ENCODE measurements at regions not wholly inside any gene's neighbourhood (a gene's known extent, or its start where the extent isn't known, plus 50 kb on each side); places are given as distances from the start of the nearest gene placed in this dataset.

- no peak for TF ChIP-seq ZNF462 (CRISPR knock-in tag; IDR thresholded peaks at IDR 0.05)
- TF ChIP-seq CREB1 (CRISPR knock-in tag; IDR thresholded peaks at IDR 0.05; ENCODE audit: low read depth) = no peak
- TF ChIP-seq EZH2phosphoT487 (IDR thresholded peaks at IDR 0.05; ENCODE audit: unreplicated experiment) = no peak
Observed at GRCh38 chr17:72590882-72591281, 470.1 kb downstream of the SOX9 start (continued).

GRCh38 chr17:72591289-72592241 lies 470.7 kb downstream of the SOX9 start:
- peak overlapping the region; percentile 95 for H3K4me2 ChIP-seq
- no peak overlapping the region for H3K27ac ChIP-seq (ENCODE audit: low read depth)
- H3K4me3 Mint-ChIP-seq = peak overlapping the region; percentile 82
- peaks cover 44% of the 10 kb centered on the region for H3K27me3 ChIP-seq (ENCODE audit: insufficient read depth)
- no peaks in the 10 kb centered on the region for H3K9me2 ChIP-seq (ENCODE audit: insufficient read depth)
- H3K27ac Mint-ChIP-seq = no peak overlapping the region
- TF ChIP-seq JUNB (IDR thresholded peaks at IDR 0.05; ENCODE audit: unreplicated experiment) (no peak), ZNF114 (CRISPR knock-in tag; IDR thresholded peaks at IDR 0.05) (no peak), CREB1 (CRISPR knock-in tag; IDR thresholded peaks at IDR 0.05; ENCODE audit: low read depth) (no peak), STAT1 (IDR thresholded peaks at IDR 0.05; ENCODE audit: unreplicated experiment) (no peak), REST (IDR thresholded peaks at IDR 0.05; ENCODE audit: unreplicated experiment) (no peak), NANOG (IDR thresholded peaks at IDR 0.05; ENCODE audit: borderline replicate concordance) (no peak), POLR2AphosphoS5 (IDR thresholded peaks at IDR 0.05; ENCODE audit: low read depth) (no peak), ETS1 (IDR thresholded peaks at IDR 0.05) (no peak), EZH2phosphoT487 (IDR thresholded peaks at IDR 0.05; ENCODE audit: unreplicated experiment) (no peak), EZH2 (IDR thresholded peaks at IDR 0.05; ENCODE audit: low read depth, unreplicated experiment) (no peak)
- H3K27me3 Mint-ChIP-seq (ENCODE audit: insufficient read depth, low read depth, poor library complexity) = peaks cover 31% of the 10 kb centered on the region
- no peaks in the 10 kb centered on the region for H3F3A ChIP-seq (replicated peaks; ENCODE audit: low read depth)
- H3K36me3 Mint-ChIP-seq (ENCODE audit: low read depth) = no peaks in the 10 kb centered on the region; the same call in 2 of the 3 replicates
- ATAC-seq (peak; percentile 31), DNase-seq (ENCODE audit: low spot score) (peak; percentile 58)
- H3K36me3 ChIP-seq (ENCODE audit: insufficient read depth) = no peaks in the 10 kb centered on the region
- no peaks in the 10 kb centered on the region for H3K79me2 ChIP-seq (replicated peaks; ENCODE audit: insufficient read depth)
- peaks cover 40% of the 10 kb centered on the region for H3K4me1 Mint-ChIP-seq
- H3K4me1 ChIP-seq (ENCODE audit: insufficient read depth) = peaks cover 16% of the 10 kb centered on the region
- peak overlapping the region; percentile 83 for H3K4me3 ChIP-seq
- H3K9me3 Mint-ChIP-seq = no peaks in the 10 kb centered on the region
- H4K20me1 ChIP-seq (replicated peaks; ENCODE audit: insufficient read depth) = no peaks in the 10 kb centered on the region
- peak overlapping the region; percentile 98 for H2AFZ ChIP-seq

Data from GM23338 (cell line).